GM19023 (cell line): ENCODE measurements at regions not wholly inside any gene's neighbourhood (a gene's known extent, or its start where the extent isn't known, plus 50 kb on each side); places are given as distances from the start of the nearest gene placed in this dataset.

Experiments used
- ATAC-seq: cut with Tn5 transposase; IDR thresholded peaks from one replicate; pipeline ENCODE4 v1.9.1; 2021; ENCODE audit warnings: mild to moderate bottlenecking, moderate library complexity; ENCODE audit not compliant: unreplicated experiment

DNA sequence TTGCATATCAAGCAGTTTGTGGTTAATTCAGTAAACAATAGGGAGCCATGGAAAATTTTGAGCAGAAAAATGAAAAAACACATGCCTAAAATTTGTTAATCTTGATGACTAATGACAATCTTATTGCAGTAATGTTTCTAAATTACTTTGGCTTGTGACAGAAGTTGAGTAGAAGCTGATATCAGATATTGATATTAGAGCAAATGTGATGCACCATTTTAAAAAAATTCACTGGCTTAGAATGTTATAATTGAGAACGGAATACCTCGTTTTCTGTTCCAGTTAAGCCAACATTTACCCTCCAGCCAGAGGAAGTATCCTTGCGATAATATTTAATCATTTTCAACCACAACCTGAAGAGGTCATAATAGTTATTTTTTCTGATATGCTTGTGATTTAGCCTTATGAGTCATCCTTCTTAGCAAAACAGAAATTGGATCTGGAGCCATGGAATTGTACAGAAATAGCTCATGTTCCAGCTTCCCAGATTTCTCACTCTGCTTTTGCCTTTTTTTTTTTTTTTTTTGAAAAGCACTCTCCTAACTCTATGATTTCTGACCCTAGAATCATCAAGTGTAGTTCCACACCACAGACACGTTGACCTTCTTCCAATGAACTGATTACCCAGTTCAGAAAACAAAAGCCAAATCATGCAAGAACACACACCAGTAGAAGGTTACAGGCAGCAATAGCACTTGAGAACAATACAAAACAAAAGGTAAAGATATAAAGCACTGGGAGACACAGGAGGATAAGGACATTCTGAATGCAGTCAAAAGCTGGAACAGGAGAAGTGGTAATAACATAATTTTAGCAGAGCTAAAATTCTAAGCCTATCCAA lies 96.8 kb upstream of the PHYHIPL start:
- ATAC-seq = no peak

DNA sequence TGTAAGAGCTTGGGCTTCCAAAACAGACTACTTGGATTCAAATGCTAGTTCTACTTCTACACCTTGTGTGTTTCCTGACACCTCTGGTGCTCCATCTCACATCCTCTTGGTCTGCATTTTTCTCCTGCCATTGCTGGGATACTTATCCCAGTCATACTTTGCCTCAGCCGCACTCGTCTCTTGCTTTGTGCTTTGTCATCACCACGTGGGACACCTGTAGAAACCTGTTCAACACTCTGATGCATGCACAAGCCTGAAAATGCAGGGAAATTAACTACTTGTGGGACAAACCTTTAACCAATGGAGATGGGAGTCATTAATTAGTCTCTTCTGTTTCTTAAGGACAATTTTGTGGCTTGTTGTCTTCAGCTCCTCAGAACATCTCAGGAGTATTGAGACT lies 94.2 kb upstream of the PHYHIPL start:
- ATAC-seq = no peak

DNA sequence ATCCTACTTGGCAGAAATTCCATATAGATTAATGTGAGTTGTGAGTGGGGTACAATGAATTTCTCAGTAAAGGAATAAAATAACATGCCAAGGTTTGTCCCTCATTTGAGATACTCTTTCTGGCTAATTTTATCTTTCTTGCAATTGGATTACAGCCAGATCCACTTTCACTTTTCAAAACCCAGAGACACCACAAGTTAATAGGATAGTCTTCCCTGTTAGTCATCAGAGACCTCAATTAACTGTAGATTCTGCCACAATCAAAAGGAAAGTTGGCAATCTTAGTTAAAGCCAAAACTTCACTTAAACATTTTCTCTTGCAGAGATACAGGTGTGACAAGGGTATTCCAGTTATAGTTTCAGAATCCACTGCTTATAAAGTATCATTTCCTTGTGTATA lies 91.4 kb upstream of the PHYHIPL start:
- no peak for ATAC-seq

DNA sequence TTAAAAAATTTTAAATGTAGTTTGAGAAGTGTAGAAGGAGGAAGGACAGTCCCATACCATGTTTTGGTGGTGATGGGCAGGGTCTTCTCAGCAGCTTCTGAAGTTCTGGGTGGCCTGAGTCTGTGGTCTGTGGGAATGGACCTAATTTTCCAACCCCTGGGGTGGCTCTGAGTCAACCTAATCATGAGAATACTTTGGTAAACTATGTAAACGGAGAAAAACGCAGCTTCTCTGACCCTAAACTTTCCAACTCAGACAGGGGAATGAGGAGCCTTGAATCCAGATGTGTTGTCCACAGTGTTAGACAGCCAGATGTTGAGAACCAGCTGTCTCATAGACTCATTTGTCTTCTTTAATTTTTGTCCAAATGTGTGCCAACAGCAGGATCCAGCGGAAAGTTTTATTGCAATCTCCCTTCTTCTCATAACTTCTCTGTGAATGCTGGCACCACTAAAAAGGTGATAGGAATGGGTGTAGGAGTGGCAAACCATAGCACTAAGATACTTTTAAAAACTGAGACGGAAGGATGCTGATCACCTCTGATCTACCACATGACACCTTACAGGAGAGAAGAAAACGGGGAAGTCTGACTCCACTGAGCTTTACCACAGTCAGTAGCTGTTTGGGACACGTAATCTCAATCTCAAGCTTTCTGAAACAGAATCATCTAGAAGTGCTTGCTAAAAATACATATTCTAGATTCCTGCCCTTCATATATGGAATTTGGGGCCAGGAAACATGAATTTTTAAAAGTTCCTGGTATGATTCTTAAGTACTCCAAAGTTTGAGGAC lies 90.5 kb upstream of the PHYHIPL start:
- ATAC-seq = no peak

DNA sequence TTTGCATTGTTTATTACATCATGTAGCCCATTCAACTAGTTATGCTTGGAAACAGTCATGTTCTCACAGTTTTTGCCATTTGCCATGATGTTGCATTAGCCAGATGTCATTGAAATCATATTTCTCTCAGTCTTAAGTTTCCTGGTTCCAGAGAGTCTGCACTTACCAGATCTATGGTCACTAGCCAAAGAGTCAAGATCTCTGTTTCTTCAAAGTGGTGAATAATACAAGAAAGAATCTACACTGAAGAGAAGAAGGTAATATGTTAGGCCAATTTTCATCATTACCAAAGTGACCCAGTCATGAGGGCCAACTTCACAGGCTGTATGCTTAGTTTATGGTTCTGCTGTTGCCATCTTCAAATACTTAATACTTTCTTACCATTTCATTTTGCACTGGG lies 89.0 kb upstream of the PHYHIPL start:
- ATAC-seq = no peak

DNA sequence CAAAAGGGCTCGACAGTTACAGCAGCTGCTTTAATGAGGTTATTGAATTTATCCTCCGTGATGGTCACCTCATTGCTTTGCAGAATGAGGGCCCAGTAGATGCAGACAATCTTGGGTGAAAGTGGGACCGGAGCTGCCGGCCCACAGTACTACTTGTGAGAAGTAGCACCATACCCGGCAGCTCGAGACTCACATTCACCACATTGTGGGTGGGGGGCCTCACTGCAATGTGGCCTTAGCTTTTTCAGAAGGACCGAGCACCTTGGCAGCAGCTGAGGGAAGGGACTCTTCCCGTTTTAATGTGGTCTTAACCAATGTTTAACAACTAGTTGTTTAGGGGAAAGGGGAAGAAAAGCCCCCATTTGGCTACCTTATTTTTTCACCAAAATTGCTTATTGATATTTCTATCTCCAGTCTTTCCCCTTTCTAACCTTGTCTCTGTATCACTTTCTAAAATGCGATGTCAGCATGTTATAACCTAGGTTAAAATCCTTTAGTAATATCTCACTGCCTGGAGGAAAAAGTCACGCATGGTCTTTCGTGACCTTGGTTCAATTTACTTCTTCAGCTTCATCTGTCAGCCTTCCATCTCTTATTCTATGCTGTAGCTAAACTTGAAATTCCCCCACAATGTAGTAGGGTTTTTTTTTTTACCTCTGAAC lies 87.4 kb upstream of the PHYHIPL start:
- ATAC-seq = no peak

DNA sequence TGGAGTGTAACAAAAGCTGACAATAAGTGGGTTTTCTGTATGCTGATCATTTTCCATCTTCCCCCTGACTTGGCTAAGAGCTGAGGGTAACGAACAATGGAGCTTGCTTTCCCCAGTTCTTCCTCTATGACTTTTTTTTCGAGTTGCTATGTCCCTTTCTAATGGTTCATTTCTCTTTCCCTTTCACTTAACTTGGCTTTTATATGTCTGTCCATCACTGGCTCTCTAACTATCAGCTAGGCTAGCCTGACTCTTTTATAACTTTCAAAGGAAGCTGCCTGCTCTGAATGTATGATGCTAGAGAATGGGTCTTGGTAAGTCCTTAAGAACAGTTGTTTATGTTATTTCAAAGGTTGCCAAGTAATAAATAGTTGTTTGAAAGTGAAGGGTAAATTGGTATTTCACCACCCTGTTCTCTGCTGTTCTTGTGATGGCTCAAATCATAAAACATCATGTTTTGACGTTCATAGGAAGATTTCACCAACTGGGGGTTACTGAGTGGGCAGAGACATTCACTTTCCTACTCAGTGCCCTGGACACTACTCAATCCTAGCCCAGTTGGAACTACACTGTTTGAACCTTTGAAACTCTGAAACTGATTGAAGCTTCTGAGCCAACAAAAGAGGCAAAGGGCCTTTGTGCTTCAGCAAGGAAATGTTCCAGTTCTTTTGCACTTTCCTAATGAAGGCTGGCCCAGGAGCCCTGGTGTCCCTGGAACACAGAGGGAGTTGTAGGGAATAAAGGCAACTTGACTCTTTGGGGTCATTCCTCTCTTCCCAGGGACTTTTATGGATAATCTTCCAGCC lies 85.4 kb upstream of the PHYHIPL start:
- ATAC-seq = no peak

DNA sequence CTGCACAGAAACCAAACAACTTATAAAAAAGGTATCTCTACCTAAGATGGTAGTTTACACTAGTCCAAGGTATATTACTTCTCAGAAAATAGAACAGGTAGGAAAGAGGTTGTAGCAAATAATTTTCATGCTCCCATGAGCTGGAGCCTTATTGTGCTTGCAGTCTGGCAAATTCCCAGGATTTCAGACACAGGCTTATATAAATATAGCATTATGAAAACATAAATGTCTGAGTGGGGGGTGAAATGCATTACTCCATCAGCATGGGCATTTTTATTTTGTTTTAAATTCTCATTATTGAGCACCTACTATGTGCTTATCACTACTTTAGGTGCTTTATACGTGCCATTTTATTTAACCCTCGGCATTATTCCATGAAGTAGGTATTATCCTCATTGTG lies 83.0 kb upstream of the PHYHIPL start:
- no peak for ATAC-seq

DNA sequence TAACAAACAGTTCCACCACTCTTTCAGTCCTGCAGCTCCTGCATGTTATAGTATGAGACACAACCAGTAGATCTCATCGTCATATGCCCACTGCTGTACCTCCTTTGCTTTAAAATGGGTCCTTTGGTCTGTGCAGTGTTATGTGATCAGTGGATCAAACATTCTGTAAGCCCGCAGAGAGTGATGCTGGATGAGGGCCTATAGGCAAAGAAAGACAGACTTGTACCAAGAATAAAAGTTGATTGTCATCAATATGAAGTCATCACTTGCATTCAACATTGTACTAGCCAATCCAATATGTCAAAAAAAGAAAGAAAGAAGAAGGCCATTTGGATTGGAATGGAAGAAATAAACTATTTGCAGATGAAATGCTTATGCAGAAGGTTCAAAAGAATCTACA lies 79.8 kb upstream of the PHYHIPL start:
- no peak for ATAC-seq

DNA sequence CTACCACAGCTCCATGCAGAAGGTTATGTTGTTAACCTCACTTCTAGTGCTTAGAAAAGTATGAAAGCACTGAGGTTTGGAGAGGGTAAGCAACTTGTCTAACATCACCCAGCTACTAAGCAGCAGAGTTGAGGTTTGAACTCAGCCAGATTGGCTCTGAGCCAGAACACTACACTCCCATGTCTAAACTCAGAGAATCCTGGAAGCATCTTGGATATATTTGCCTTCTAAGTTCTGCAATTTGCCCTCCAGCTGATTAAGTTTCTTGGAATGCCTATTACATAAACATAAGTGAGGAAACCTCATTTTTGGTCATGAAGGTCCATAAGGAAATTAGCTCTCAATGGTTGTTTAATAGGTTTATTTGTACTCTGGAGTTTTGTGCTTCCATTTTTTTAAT lies 78.1 kb upstream of the PHYHIPL start:
- no peak for ATAC-seq

DNA sequence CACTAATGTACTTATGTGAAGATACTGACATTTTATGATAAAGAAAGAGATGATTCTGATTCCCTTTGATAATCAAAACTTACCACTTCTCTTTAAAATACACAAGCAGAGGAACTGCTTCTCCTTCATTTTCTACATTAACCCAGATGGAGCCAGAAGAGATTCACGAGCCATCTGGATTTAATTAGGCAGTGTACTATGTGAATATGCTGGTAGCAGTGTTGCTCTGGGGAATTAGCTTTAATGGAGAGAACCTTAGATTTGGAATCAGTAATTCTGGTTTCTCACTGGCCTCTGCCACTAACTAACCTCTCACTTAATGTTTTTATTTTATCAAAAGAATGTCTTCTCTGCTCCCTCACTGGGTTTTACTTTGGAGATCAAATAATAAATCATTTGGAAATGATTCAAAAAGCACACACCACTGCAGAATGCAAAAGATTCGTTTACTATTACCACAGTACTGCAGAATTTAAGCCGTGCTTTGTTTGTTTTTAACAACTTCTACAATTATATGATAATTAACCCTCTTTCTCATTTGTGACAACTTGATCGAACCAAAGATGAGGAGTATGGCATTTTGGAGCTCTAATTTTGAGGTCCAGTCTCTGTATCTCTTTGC lies 77.5 kb upstream of the PHYHIPL start:
- no peak for ATAC-seq

DNA sequence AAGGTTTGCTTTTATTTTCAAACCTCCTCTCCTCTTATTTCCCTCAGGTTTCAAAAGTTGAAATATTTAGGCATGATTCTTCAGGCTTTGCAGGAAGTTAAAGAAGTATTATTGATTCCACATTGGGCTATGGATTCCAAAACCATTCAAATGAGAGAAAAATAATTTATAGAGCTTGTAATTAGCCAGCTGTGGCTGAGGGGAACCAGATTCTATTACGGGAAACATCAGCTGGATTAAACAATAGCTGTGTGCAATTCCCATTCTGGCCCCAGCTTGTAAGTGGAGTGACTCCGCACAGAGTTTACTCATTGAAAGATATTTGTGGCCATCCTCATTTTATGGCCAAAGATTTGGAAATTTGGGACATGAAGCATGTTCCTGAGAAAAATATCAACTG lies 77.0 kb upstream of the PHYHIPL start:
- no peak for ATAC-seq

DNA sequence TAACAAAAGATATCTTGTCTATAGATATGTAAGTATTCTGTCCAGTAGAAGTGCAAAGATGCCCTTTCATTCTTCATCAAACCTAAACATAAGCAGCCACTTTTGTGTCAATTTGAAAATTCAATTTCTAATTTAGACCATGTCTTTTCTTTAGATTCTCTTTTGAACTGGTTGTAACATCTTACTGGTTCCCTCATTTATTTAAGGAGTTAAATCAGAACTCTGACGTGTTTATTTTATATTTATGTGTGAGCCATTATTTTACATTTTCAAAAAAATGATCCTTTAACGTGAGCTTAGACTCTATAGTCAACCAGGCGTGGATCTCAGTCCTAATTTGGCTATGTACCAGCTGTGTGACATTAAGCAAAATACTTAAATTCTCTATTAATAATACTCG lies 74.0 kb upstream of the PHYHIPL start:
- no peak for ATAC-seq

DNA sequence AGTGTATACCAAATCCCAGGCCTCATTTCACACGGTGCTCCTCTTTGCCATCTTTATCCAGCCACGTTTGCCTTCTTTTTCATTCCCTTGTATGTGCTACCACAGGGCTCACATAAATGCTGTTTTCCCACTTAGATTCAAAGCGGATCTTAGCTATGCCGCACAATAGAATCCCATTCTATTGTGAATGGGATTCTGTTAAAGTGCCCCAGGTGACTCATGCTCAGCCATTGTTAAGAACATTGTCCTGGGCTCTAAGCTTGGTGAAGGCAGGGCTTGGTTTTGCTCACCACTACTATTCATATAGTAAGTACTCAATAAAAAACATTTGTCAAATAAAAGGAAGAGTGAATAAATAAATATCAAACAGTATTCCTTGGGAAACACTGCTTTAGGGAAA lies 72.3 kb upstream of the PHYHIPL start:
- no peak for ATAC-seq

DNA sequence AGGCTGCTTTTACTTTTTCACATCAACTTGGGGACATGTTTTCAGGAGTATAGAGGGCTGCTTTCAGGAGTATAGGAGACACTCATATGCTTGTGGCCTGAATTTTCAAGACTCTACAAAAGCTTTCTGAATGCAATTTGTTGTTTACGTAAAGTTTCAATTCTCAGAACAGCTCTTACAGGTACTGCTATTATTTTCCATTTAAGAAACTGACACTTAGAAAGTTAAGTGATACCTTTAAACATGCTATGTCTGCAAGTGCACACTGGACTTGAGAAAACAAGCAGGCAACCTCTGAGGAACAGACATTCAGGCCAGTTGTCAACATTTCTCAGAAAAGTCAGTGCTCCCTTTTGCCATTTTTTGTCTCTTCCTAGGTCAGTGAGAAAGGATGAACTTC lies 70.0 kb upstream of the PHYHIPL start:
- no peak for ATAC-seq

DNA sequence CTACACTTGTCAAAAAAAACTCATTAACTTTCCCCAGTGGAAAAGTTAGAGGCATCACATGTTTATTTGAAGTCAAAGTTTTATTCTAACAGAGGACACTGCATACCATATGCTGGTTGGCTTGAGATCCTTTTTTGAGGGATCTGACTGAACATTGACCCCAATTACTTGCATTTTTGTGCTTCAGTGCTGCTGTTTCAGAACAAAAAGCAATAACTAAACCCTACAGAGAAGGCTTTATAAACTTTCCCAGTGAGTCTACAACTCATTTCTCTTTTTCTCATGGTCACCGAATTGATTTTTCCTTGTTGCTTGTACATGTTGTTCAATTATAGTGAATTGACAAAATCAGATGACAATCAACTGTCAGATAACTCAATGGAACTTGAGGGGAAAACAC lies 69.3 kb upstream of the PHYHIPL start:
- no peak for ATAC-seq

DNA sequence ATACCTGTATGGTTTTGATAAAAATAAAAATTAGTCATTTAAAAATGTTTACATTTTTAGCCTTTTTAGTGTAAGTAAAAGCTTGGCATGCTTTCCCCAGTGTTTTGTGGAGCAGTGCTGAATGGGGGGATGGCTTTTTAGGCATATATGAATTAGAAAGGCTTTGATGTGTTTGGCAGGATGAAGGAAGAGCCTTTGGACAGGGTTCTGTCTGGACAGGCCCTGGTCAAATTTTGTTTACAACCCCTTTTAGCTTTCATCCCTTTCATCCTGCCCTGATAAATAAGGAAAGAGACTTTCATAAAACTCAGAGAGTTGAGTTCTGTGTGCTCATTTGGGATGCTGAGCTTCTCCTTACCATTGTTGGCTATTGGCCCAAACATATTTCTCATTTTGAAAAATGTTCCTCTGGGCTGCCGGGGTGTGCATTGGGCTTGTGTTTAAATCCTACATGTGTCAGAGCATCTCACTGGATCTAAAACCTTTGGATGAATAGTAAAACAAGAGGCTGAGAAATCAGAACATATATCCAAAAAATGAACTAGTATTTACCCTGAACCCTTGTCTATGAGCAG lies 68.1 kb upstream of the PHYHIPL start:
- ATAC-seq = no peak

DNA sequence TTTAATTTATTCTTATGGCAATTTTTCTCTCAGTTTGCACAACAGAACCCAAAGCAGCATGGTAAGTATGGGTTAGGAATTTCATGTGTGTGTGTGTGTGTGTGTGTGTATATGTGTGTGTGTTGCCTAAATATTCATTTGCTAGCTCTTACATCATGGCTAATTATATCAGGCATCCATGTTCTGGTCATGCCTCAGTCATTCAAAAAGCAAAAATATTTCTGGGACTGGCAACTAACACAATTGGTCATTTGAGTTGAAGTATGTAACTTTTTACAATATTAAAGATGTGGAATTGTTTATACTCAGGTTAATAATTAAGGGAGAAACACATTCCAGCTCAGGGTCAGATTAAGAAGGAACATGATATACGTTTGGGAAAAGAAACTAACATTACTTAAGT lies 67.6 kb upstream of the PHYHIPL start:
- ATAC-seq = no peak

DNA sequence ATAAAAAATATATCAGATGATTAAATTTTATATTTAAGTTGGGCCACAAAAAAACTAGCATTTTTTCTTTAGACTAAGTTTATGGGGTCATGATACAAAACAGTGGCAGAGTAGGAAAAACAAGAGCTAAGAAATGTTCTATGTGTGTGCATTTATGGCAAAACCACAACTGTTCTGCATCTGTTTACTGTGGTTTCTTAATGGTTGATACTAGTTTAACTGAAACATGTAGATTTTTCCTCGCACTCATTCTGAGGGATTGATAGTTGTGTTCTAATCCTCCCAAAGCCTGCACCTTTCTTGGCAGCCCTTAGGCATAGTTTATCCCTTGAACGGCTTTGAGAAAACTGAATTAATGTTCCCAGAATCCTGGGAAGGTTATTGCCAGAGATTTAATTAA lies 66.6 kb upstream of the PHYHIPL start:
- ATAC-seq = no peak

DNA sequence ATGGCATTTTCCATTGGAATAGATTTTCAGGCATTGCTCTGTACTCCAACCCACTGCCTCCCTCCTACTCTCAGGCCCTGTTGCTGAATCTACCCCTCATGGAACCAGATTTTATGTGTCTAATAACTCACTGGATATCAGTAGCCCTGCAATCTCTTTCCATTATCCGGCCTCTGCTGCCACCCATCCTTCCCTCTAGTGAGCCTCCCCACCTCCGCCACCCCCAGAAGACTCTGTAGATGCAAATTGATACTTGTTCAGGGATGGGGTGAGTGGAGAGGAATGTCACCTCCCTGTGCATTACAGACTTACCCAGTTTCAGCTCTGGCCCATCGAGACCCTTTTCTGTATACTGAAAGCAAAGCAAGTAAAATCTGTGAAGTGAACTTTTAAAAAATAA lies 52.3 kb upstream of the PHYHIPL start:
- no peak for ATAC-seq
